GM12891 (cell line): ENCODE measurements at regions not wholly inside any gene's neighbourhood (a gene's known extent, or its start where the extent isn't known, plus 50 kb on each side); places are given as distances from the start of the nearest gene placed in this dataset.

ENCODE experiments used
- POLR2A ChIP-seq: IDR thresholded peaks from 2 replicates; pipeline ENCODE4 v1.6.1; 2011; ENCODE audit warnings: low read depth, low read length, control low read depth
- POLR2AphosphoS5 ChIP-seq: IDR thresholded peaks from 2 replicates; pipeline ENCODE4 v1.6.1; 2011; ENCODE audit warnings: low read depth, low read length, control low read depth
- TAF1 ChIP-seq: IDR thresholded peaks from 2 replicates; pipeline ENCODE4 v1.6.1; 2011; ENCODE audit warnings: low read depth, low read length, control low read depth

GRCh38 chr21:31530364-31530763 is 129.1 kb upstream of the SOD1 start:
- no peak for TF ChIP-seq POLR2A
- TF ChIP-seq POLR2AphosphoS5, result no peak
- no peak for TF ChIP-seq TAF1
